Glomerular visceral epithelial cell (primary cell): ENCODE measurements at regions not wholly inside any gene's neighbourhood (a gene's known extent, or its start where the extent isn't known, plus 50 kb on each side); places are given as distances from the start of the nearest gene placed in this dataset.

ENCODE experiments used
- DNase-seq: peaks from one replicate; pipeline ENCODE4 v3.0.0-alpha.2; 2016; ENCODE audit errors: extremely low spot score

DNA sequence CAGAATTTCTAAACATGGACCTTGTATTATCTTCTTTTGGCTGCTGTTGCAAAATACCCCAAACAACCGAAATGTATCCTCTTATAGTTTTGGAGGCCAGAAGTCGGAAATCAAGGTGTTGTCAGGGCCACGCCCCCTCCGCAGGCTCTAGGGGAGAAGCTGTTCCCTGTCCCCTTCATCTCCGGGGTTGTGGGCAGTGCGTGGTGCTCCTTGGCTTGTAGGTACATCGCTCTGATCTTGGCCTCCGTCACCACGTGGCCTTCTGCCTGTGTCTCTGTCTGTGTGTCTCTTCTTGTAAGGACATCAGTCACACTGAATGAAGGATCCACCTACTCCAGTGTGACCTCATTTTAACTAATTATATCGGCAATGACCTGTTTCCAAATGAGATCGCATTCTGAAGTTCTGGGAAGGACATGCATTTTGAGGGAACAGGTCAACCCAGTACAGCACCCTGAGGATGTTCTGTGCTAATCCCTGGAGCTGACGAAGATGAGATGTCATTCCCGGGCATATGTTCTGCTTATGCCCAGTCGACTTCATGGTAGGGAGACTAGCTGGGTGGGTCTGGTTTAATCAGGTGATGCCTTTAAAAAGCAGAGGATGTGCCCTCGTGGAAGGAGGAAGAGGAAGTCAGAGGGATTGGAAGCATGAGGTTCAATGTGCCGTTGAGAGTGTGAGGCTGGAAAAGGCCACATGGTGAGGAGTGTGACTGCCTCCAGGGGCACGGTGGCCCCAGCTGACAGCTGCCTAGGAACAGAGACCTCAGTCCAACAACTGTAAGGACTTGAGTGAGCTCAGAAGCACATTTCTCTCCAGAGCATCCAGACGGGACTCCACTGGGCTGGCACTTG, 531.1 kb downstream of the TBC1D22A start:
- no peak for DNase-seq

DNA sequence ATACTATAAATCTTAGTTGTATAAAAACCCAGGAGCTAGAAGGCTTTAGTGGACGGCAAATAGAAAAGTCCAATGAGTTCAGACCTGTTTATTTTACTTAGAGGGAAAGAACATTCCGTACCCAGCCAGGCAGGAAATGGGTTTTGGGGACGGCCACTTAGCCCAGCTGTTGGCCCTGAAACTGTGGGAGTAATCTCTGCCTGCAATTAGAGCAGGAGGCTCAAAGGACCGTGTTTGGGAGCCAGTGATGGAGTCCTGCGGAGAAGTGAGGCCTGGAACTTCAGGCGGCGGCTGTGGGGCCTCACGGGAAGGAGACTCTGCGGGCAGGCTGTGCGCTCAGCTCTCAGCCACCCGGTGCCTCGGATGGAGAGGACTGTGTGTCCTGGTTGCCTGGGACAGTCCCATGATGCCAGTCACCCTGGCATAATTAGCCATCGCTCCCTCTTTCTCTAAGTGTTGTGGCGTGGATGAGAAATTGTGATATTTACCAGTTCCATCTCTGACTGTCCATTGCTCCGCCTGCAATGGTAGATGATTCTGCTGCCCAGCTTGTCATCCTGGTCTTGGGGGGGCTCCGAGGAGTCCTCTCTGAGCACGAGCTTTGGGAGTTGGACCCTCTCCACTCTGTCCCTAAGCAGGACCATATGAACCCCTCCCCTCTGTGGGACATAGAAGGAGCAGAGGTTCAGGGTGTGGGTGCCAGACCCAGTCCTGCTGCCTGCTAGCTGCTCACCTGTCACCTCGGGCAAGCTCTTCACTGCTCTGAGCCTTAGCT, 530.3 kb downstream of the TBC1D22A start:
- no peak for DNase-seq

DNA sequence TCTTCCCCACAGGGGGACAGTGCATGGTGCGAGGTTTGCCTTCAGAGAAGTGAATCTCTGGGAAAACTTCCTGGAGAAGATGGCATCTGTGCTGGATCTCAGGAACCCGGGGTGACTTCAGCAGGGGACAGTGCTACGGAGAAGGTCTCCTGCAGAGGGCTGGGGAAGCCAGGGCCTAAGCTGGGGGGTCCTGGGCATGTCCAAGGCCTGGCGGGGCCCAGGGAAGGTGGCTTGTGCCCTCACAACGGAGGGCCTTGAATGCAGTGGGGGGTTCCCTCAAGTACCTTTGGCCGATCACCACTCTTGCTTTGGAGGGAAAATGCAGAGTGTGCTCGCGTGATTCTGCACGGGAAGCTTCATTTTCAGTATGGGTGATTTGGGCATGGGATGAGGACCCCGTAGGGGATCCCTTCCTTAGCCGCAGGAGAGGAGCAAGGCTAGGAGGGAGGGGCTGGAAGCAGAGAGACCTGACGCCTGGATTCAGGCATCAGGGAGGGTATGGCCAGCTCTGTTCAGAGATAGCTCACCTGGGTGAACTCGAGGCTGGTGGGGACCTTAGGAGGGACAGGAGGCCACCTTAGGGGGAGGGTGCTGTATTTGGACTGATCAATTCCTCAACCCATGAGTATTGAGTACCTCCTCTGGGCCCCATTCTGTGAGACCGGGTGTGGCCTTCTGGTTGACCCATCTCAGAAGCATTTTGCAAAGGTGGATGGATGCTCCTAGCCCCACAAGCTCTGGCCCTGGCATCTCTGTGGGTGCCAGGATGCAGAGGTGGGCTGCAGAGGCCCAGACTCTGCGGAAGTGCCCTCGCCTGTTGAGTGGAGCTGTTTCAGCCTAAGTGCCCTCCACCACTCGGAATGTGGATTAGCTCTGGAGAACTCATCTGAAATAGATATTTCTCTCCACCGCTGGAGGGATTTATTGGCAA, 529.4 kb downstream of the TBC1D22A start:
- DNase-seq, result no peak

DNA sequence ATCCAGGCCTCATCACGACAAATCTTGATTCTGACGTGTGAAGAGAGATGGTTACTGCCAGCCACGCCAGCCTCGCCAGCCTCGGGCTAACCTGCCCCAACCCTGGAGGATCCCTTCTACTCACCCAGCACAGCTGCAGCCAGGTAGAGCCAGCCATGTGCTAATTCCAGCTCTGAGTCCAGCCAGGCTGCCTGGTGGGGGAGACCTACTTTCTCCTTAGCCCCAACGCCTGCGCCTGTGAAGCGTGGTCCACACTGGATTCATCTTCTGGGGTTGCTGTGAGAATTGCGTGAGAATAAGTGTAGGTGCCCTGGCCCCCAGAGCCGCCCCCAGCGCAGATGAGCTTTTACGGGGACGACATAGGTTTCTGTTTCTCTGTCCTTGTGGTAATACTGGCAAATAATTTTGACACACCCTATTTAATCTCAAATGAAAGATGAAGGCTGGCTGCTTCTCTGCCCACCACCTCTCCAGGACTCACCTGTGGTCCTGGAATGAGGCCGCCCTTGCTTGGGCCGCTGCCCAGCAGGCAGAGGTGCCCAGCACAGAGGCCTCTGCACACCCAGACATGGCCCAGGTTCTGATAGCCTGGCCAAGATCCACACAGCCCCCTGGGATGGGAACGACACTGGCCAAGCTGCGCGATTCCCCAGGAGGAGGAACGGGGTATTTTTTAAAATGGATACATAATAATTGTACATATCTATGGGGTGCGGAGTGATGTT, 528.4 kb downstream of the TBC1D22A start:
- DNase-seq, result no peak

DNA sequence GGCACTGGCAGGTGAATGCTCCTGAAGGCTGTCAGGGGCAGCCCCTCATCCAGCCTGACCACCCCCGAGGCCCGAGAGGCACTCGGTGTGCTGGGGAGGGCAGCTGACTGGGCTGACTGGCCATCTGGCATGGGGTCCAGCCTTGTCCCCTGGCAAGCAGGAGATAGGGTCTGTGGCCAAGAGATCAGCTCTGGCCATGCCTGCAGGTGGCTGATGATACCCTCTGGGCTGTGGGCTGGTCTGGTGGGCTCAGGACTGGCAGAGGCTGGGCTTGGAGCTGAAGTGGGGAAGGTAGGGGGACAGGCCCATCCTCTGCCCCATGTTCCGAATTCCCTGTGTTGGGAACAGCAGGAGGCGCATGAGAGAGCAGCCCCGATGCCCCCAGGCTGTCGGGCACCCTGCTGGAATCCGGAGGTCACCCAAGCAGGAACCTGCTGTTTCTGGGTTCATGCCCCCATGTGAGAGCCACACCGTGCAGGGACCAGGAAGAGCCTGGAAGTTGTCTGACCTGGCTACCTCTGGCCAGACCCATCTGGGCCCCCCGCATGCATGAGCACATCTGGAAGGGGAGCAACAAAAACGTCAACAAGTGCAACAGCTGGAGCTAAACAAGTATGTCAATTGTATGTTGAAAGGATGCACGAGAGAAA, 527.0 kb downstream of the TBC1D22A start:
- DNase-seq, result no peak

DNA sequence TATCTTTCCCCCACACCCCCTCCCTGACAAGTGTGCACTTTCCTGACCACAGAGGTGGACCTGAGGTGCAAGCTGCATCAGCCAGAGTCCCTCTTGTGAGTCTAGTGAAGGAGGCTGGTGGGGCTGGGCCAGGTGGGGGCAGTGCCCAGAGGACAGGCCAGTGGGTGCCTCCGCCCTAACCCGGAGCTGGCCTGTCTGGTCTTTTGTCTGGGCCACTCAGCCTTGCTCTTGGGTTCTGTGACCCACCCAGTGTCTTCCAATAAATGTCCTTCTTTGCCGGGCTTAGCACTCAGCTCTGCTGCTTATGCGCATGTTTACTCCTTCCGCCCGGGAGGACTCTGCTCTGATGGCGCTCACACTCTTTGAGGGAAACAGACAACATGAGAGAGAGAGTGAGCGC, 526.2 kb downstream of the TBC1D22A start:
- no peak for DNase-seq

DNA sequence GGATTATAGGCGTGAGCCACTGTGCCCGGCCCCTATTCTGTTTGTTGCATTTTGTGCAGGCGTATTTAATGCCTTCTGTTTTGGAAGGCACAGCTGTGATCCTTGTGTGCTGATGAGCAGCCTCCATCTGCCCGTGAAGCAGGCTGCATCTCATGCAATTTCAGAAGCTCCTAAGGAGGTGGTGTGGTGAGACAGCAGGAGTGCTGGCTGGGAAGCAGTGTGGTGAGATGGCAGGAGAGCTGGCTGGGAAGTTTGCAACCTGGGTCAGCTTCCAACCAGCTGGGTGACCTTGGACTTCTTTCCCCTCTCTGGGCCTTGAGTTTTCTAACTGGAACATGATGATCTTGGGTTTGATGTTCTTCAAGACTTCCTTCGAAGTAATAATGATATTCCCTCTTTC, 525.1 kb downstream of the TBC1D22A start:
- no peak for DNase-seq

DNA sequence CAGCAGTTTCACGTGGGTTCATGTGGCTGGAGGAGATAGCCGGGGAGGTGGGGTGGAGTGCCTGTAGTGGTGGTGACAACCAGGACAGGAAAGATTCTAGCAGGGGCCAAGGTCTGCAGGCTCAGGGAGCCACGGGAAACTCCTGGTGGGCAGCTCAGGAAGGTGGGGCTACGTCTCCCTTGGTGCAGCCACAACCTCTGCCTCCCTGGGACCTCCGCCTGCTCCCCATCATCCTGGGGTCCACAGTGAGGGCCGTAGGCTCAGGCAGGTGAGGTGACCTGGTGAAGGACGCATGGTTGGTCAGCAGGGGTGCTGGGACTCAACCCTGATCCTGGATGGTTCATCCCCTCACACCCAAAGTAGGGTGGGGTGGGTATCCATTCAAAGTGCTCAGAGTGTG, 524.1 kb downstream of the TBC1D22A start:
- no peak for DNase-seq

DNA sequence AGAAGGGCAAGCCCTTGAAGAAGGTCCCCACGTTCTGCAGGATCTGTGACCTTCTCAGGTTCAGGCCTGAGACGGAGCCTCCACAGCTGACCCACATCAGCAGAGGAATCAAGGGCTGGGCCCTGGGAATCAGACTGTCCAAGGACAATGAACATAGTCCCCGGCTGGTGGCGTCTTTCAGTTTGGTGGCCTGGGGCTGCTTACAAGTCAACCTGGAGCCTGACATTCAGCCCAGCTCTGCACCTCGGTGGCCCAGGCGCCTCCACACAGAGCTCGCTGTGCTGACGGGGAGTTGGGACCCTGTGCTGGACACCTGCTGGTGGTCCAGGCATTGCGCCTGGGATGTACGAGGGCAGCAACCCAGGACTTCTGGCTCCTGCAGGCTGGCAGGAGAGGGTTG, 523.5 kb downstream of the TBC1D22A start:
- DNase-seq, result no peak

DNA sequence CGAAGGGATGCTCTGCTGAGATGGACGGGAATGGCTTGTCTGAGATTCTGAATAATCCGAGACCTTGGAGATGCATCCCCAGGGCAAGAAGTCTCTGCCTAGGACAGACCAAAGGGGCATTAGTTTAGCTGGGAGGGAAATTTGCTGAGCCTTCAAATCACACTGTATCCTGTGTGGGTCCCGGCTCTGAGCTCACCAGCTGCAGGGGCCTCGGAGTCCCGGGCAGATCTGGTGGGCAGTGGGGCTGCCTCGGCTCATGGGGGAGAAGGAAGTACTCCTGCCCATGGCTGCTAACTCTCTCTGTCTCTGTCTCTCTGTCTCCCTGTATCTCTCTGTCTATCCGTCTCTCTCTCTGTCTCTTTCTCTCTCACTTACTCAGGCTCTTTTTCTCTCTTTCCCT, 522.4 kb downstream of the TBC1D22A start:
- DNase-seq, result no peak

DNA sequence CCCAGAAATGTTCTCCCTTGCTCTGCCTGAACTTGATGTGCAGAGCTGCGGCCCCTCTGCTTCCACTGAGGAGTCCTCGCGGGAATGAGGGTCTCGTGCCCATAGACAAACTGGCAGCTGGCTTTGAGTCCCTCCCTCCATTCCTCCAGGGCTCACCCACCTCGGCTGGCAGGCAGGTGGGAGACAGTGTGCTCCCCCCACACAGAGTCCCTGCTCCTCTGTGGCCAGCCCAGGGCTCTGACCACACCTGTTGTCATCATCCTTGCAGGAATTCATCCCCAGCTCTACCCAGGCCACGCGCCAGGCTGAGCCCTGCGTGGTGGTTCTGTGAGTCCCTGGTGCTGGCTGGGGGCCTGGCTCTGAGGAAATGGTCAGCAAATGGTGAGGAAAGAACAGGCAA, 521.9 kb downstream of the TBC1D22A start:
- no peak for DNase-seq

DNA sequence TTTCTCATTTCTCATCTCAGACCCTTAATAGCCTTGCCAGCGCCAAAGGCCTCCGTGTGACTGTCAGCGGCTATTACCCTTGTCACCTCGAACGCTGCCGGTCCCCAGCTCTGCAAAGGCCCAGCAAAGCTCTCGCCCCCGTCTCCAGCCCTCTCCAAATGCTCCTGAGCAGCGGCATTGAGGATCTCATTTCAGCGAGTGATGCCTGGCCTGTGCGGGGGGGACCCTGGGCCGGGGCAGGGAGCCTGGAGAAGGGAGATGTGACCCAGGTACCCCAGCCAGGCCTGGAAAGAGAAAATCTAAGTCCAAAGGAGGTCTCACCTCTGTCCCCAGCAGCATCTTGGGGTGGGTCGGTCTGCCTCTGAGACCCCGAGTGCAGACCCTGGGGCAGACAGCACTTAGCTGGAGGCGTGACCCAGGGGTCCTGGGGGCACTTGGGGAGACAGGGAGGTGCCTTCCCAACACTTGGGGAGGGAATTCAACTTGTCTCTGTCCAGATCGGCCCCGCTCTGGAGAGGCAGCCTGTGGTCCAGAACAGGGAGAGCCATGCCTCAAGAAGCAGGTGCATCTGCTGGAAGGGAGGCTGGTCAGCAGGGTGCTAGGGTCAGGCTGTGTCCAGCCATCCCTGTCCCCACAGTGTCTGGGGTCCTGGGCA, 521.3 kb downstream of the TBC1D22A start:
- DNase-seq, result no peak

DNA sequence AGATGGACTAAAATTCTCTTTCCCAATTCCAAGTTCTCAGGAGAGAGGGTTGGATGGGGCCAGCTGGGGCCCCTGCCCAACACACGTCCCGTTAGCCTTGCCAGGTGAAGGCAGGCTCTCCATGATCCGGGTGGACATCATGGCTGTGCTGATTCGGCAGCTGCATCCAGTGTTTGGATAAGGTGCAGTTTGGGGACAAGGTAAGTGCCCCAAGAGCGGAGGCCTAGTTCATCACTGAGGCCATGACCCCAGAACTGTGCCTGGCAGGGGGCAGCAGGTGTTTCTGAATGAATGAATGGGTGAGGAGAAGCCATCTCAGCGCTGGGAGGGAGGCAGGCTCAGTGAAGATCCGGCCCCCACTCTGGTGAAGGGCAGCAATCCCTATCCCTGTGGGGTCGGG, 520.4 kb downstream of the TBC1D22A start:
- DNase-seq, result no peak

DNA sequence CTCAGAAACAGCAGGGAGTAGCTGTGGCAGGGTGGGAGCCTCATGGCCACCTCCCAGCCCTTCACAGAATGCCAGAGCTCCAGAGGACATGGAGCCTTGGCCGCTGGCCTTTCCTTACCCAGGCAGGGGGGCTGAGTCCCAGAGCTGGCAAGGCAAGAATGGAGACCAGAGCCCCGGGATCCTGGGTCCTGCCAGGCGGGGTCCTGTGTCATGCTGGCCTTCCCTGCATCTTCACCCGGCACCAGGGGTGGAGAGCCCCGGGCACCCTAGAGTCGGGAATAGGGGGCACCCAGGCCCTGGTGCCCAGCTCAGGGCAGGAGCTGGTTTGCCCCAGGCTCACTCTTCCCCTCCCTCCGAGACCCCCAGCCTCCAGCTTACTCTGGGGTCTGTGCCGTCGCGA, 519.9 kb downstream of the TBC1D22A start:
- DNase-seq, result no peak

DNA sequence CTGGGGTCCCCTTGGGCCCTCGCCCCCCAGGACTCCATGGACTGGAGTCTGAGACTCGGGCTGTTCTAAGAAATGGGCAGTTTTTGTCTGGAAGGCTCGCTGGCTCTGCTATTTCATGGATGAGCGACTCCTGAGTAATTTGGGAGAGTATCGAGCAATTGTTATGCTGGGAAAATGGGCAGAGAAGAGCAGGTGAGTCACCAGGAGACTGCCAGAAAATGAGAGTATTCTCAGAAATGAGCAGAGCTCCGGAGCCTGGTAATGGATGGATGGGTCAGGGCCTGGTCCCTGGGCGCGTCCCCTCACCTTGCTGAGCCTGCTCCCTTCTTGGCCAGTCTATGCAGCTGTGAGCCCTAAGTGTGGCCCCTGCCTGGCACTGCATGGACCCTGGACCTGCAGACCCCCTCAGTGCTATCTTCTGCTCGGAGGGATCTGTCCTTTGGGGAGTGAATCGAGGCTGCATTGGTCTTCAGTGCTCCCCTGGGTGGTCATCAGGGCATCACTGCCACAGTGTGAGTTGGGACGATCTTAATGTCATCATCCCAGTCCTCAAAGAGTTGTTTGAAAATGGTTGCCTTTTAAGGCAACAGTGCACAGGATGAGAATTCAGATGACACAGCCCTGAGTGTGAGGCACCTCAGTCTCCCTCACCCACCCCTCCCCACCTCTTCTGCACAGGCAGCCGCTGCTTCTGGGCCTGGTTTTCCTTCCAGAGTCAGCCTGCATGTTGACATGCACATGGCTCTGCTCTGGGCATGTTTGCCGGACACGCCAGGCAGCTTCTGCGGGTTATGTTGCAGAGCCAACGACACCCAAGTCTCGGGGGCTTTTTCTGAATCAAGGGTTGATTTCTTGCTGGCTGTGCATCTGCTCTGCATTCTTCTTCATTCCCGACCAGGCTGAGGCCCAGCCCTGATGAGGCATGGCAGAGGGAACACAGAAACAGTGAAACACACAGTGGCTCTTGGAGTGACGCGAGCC, 519.0 kb downstream of the TBC1D22A start:
- peak; percentile 11 for DNase-seq

DNA sequence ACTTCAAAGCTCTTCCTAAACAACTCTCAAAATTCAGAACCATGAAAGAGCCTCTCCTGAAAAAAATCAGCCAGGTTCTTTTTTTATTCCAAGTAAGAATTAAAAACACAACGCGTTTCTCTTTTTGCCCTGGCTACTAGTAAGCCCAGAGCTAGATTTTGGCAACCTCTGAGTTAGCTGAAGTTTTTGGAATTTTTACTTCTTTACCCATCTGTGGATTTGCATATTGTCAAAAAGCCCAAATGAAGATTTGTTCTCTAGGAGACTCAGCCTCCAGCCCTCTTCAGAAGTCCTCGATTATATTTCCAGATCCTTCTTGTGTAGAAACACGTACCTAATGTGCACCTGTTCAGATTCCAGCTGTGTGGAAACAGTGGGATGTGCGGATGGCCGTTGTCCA, 517.9 kb downstream of the TBC1D22A start:
- no peak for DNase-seq

DNA sequence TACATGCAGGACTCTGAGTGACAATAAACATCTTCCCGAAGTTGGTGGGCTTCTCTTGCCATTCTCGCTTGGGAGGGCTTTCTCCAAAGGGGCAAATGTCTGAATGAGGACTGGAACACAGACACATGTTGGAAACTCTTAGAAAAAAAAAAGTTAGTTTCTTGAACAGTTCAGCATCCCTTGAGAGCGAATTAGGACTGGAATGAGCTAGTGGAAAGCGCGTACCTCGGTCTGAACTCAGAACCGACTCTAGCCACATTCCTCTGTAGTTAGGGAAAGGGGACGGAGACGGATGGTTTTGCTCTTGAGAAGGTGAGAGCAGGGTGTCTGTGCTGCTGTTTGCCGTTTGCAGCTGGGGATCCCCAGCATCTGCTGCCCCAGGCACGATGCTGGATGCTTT, 517.3 kb downstream of the TBC1D22A start:
- no peak for DNase-seq

DNA sequence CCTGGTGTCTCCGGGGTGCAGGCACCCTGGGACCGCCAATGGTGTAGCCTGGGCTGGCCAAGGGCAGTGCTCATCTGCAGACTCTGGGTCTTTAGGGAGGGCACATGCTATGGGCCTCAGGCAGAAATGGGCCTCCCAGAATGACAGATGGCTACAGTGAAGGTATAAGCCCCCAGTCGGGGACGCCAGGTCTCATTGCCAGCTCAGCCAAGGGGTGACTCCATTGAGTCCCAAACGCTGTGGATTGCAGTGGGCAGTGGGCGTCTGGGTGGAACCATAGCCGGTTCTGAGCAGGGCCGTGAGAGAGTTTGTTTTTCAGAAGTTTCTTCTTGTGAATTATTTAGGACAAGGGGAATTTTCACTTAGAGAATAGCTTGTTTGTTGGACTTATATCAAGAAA, 516.9 kb downstream of the TBC1D22A start:
- no peak for DNase-seq

DNA sequence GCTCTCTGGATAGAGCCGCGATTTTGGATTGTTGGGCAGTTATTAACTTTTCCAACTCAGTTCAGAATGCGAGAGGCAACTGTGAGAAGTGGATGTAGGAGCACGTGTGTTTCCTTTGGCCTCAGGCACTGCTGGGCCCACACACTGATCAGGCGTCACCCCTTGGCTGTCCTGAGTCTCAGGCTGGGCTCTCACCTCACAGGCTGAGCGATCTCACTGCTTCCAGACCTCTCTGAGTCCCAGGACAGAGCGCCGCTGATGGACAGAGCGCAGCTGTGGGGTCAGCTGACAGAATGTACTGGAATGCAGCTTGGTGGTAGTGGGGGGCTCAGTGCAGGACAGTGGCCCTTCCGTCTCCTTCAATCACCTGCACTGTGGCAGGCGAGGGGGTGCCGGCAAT, 516.2 kb downstream of the TBC1D22A start:
- DNase-seq, result no peak
